K562 (cell line): ENCODE measurements at regions not wholly inside any gene's neighbourhood (a gene's known extent, or its start where the extent isn't known, plus 50 kb on each side); places are given as distances from the start of the nearest gene placed in this dataset.

Experiments
- ARID3B ChIP-seq: fragments of 250-450 bp; sonication (Bioruptor Pico); IDR thresholded peaks from 2 replicates; pipeline ENCODE4 v1.4.0; 2020; ENCODE audit warnings: borderline replicate concordance
- CREB3 ChIP-seq: fragments of 450-650 bp; conservative IDR thresholded peaks from 2 replicates; pipeline ENCODE4 v1.6.1; 2016; ENCODE audit warnings: missing genetic modification characterization, low read depth, mild to moderate bottlenecking, missing compliant biosample characterization, moderate library complexity
- CTBP1 ChIP-seq: fragments of 450-650 bp; IDR thresholded peaks from 2 replicates; pipeline ENCODE4 v1.6.1; 2016; ENCODE audit warnings: borderline replicate concordance
- ETV6 ChIP-seq, 3 experiments: fragments of 150-350 bp in 1 of 3; sonication (generic) in 1 of 3; formaldehyde crosslinking in 1 of 3; IDR thresholded peaks; 2 replicates each; pipeline versions ENCODE4 v1.6.1 to v1.8.0; 2014 to 2022; ENCODE audit warnings: borderline replicate concordance in 2 of 3, low read depth in 2 of 3, antibody characterized with exemption in 1 of 3, low read length in 1 of 3, mild to moderate bottlenecking in 1 of 3, missing genetic modification reagents in 1 of 3
- HBP1 ChIP-seq: fragments of 450-650 bp; formaldehyde crosslinking; IDR thresholded peaks from 2 replicates; pipeline ENCODE4 v1.4.0; 2022; ENCODE audit warnings: missing genetic modification characterization
- HMBOX1 ChIP-seq: sonication (generic); IDR thresholded peaks from 2 replicates; pipeline ENCODE4 v1.6.1; 2016
- PTBP1 ChIP-seq: fragments of 200-400 bp; formaldehyde crosslinking; IDR thresholded peaks from 2 replicates; pipeline ENCODE4 v1.6.1; 2017; ENCODE audit warnings: low read depth, low read length
- RBM34 ChIP-seq: fragments of 200-400 bp; formaldehyde crosslinking; IDR thresholded peaks from 2 replicates; pipeline ENCODE4 v1.6.1; 2018; ENCODE audit warnings: low read length, borderline replicate concordance; ENCODE audit not compliant: insufficient read depth
- SMAD4 ChIP-seq: fragments of 250-450 bp; sonication (Bioruptor Pico); conservative IDR thresholded peaks from 2 replicates; pipeline ENCODE4 v1.8.0; 2021; ENCODE audit warnings: inconsistent platforms, mild to moderate bottlenecking, moderate library complexity
- SP2 ChIP-seq: IDR thresholded peaks from 2 replicates; pipeline ENCODE4 v1.6.1; 2011; ENCODE audit warnings: mild to moderate bottlenecking, low read depth, low read length, moderate library complexity; ENCODE audit not compliant: poor library complexity, severe bottlenecking; ENCODE audit errors: extremely low read depth
- TEAD1 ChIP-seq, 2 experiments: fragments of 450-650 bp in 1 of 2; sonication (generic) in 1 of 2; formaldehyde crosslinking; IDR thresholded peaks; 2 replicates each; pipeline versions ENCODE4 v1.4.0 to v1.8.0; 2020 to 2022; ENCODE audit warnings: mild to moderate bottlenecking in 2 of 2, missing genetic modification reagents in 1 of 2
- ZBTB26 ChIP-seq: fragments of 450-650 bp; formaldehyde crosslinking; IDR thresholded peaks from 2 replicates; pipeline ENCODE4 v1.4.0; 2022; ENCODE audit warnings: missing genetic modification characterization
- ZNF274 ChIP-seq: IDR thresholded peaks from 2 replicates; pipeline ENCODE4 v1.6.1; 2011; ENCODE audit warnings: low read depth, mild to moderate bottlenecking, low read length, moderate library complexity, borderline replicate concordance
- ZNF354B ChIP-seq: fragments of 250-450 bp; sonication (Bioruptor Pico); IDR thresholded peaks from 2 replicates; pipeline ENCODE4 v1.4.0; 2020
- ZNF436 ChIP-seq: fragments of 250-450, 450-650 bp; sonication (Bioruptor Pico); formaldehyde crosslinking; IDR thresholded peaks from 2 replicates; pipeline ENCODE4 v1.7.0; 2020; ENCODE audit warnings: mild to moderate bottlenecking
- ZNF586 ChIP-seq: fragments of 450-650 bp; formaldehyde crosslinking; conservative IDR thresholded peaks from 2 replicates; pipeline ENCODE4 v1.4.0; 2020; ENCODE audit warnings: mild to moderate bottlenecking, moderate library complexity
- ZNF764 ChIP-seq: fragments of 250-450 bp; sonication (Bioruptor Pico); IDR thresholded peaks from 2 replicates; pipeline ENCODE4 v1.4.0; 2020; ENCODE audit warnings: low read depth, mild to moderate bottlenecking, moderate library complexity
- ZNF77 ChIP-seq: fragments of 250-450 bp; sonication (Bioruptor Pico); IDR thresholded peaks from 2 replicates; pipeline ENCODE4 v1.5.0; 2020

GRCh38 chr4:116342143-116342542 lies 743.2 kb downstream of the TRAM1L1 start (continued):
- no peak for TF ChIP-seq HBP1 (CRISPR knock-in tag)
- TF ChIP-seq ZNF274, result no peak
- TF ChIP-seq TEAD1 (CRISPR knock-in tag; IDR thresholded peaks at IDR 0.05), result no peak
- no peak for TF ChIP-seq ETV6 (IDR thresholded peaks at IDR 0.05; ENCODE audit: borderline replicate concordance in 1 of 2, low read depth in 2 of 2, low read length in 1 of 2)
- TF ChIP-seq ETV6 (CRISPR knock-in tag; IDR thresholded peaks at IDR 0.05; ENCODE audit: borderline replicate concordance), result no peak
- no peak for TF ChIP-seq CTBP1
- TF ChIP-seq ZBTB26 (CRISPR knock-in tag), result no peak
- no peak for TF ChIP-seq RBM34
- no peak for TF ChIP-seq SP2
- TF ChIP-seq ZNF354B (CRISPR knock-in tag), result no peak
- no peak for TF ChIP-seq HMBOX1
- TF ChIP-seq CREB3 (tag), result no peak
- no peak for TF ChIP-seq ZNF764 (CRISPR knock-in tag)
- TF ChIP-seq PTBP1, result no peak
- TF ChIP-seq ZNF586 (CRISPR knock-in tag), result 0 out of 2 replicates have a peak, but pooled peaks have one; percentile 47
- no peak for TF ChIP-seq ARID3B (CRISPR knock-in tag)
- TF ChIP-seq SMAD4 (CRISPR knock-in tag), result peak; percentile 90
- TF ChIP-seq ZNF77 (CRISPR knock-in tag), result no peak
- TF ChIP-seq ZNF436, result no peak
